ENCODE measurements at regions not wholly inside any gene's neighbourhood (a gene's known extent, or its start where the extent isn't known, plus 50 kb on each side); places are given as distances from the start of the nearest gene placed in this dataset.

- H3K27ac ChIP-seq (ENCODE audit: insufficient read depth, low read depth, low read length): no peak overlapping the region
- no peaks in the 10 kb centered on the region for H3K36me3 ChIP-seq (ENCODE audit: control insufficient read depth in 2 of 2, extremely low read depth in 1 of 2, insufficient read depth in 2 of 2, low read length in 2 of 2)
- H3K4me3 ChIP-seq (replicated peaks in 1 of 3; ENCODE audit: insufficient read depth in 1 of 3, low read depth in 1 of 3, low read length in 3 of 3): no peak overlapping the region
- TF ChIP-seq FOS (IDR thresholded peaks at IDR 0.05; ENCODE audit: borderline replicate concordance, insufficient read depth, low read length) (no peak), POLR2AphosphoS5 (IDR thresholded peaks at IDR 0.05; ENCODE audit: insufficient read depth, low read depth, low read length) (no peak), GATA2 (IDR thresholded peaks at IDR 0.05; ENCODE audit: insufficient read depth, insufficient read length, low read depth, low read length) (no peak), JUN (IDR thresholded peaks at IDR 0.05; ENCODE audit: borderline replicate concordance, insufficient read depth, insufficient read length, low read depth) (no peak), POLR2A (IDR thresholded peaks at IDR 0.05; ENCODE audit: low read depth, low read length) (no peak), MAX (IDR thresholded peaks at IDR 0.05; ENCODE audit: insufficient read depth, insufficient read length) (no peak), EZH2 (IDR thresholded peaks at IDR 0.05; ENCODE audit: borderline replicate concordance, low read depth, low read length, severe bottlenecking) (no peak), CTCF (IDR thresholded peaks at IDR 0.05; ENCODE audit: extremely low read depth in 1 of 2, insufficient read depth in 1 of 2, low read depth in 1 of 2, low read length in 2 of 2) (no peak), MYC (IDR thresholded peaks at IDR 0.05; ENCODE audit: low read depth, low read length) (no peak)
- no peak overlapping the region for H2AFZ ChIP-seq (ENCODE audit: low read depth, low read length)
- H3K9me3 ChIP-seq (replicated peaks; ENCODE audit: control insufficient read depth, insufficient read depth, low read length): no peaks in the 10 kb centered on the region
- CTCF ChIA-PET: interaction anchor here (12.7 kb wide), 1 partner anchor 864 kb away, joined by 199 read pairs; no protein-coding TSS in a partner anchor
- no peak overlapping the region for H3K9ac ChIP-seq (replicated peaks; ENCODE audit: extremely low read depth, insufficient read depth, low read length)
- no peak for FAIRE-seq
- dilution Hi-C loops (cut with MboI; ENCODE audit: extremely low pct_ligation_motif_present, low sequenced_read_pairs): no loop called here
- no TSS peak for BruUV-seq (replicated peaks)
- H3K4me1 ChIP-seq (ENCODE audit: control insufficient read depth, extremely low read depth, insufficient read depth, low read length): no peaks in the 10 kb centered on the region
- DNase-seq (ENCODE audit: low read depth, low spot score): no peak
- H3K4me2 ChIP-seq (ENCODE audit: insufficient read depth, low read length): no peak overlapping the region
- H4K20me1 ChIP-seq (replicated peaks; ENCODE audit: control insufficient read depth, extremely low read depth, insufficient read depth, low read length): no peaks in the 10 kb centered on the region
- POLR2A ChIA-PET: no interaction called here
- H3K27me3 ChIP-seq (ENCODE audit: control insufficient read depth in 2 of 2, insufficient read depth in 2 of 2, low read length in 2 of 2): peaks cover 0 to 8% of the 10 kb centered on the region in 2 experiments
- H3K9me1 ChIP-seq (replicated peaks; ENCODE audit: control insufficient read depth, extremely low read depth, insufficient read depth, low read length): no peaks in the 10 kb centered on the region
- intact Hi-C loops (cut with micrococcal nuclease): loop anchor here (10.0 kb wide), 1 partner anchor 84 kb away; no protein-coding TSS in a partner anchor
- no peaks in the 10 kb centered on the region for H3K79me2 ChIP-seq (ENCODE audit: control insufficient read depth, insufficient read depth, low read length)
These were observed 173.6 kb upstream of the PROK2 start for GRCh38 chr3:71958533-71958932.

All from endothelial cell of umbilical vein (primary cell).